ENCODE measurements at regions not wholly inside any gene's neighbourhood (a gene's known extent, or its start where the extent isn't known, plus 50 kb on each side); places are given as distances from the start of the nearest gene placed in this dataset.

DNA sequence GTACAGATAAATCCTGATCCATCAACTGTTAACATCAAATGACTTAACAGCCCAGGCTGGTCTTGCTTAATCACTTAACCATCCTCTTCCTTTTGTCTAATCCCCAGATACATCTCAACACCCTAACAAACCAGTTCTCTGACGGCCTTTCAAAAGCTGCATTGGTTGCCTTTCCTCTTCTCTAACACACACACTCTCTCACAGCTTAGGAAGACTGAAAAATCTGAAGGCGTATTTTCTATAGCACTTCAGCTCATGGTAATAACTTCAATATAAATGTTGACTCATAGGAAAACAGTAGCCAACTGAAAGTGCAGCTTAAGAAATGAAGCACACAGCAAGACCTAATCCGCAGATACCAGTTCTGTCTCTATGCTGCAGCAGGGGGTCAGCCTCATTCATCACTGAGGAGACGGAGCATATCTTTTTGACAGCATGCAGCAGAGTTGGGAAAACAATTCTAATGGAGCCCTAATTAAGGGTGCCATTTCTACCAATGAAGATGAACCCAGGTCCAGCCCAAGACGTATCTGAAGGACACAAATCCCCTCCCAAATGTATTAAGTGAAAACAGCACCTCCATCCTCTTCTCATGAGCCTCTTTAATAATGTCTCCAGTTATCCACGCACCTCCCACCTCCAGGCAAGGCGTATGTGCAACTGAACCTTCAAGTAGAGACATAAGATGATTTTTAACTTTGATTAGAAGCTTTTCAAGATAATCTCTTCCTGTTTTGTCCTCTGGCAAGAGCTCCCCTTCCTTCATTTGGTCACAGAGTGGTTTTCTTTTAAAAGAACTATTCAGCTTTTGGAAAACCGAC is 211.7 kb upstream of the NFE2L3 start:
- intact Hi-C loops (cut with DNase I), result no loop called here
- DNase-seq, result no peak

DNA sequence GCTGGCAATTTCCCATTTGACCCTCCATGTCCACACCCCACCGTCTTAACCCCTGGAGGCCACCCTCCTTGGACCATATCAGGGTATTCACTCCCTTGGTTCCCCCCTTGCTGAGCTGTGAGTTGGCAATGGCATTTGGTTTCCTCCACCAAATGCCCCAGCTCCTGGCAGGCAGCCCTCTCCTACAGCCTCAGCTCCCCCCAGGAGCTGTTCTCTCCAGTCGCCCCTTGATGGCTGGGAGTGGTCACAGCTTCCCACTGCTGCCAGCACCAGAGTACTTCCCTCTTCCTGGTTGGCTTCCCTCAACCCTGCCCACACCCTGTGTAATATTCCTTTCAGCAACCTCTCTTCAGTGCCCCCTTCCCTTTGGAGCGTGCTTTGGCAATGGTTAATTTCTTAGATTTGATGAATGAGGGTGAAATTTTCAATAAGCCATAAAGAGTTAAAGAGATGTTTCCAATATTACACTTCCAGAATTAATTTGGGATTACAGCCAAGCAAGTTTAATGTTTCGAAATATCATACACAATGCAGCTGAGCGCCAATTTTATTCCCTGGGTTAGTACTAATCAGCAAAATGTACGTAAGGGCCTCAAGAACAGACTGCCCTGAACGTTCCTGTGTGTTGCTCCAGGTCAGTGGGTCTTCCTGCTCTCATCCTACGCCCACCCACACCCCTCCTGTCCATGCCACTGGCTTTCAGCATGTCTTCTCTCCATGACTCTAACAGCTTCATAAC is 207.1 kb upstream of the NFE2L3 start:
- no peak for DNase-seq
- intact Hi-C loops (cut with DNase I), result no loop called here

DNA sequence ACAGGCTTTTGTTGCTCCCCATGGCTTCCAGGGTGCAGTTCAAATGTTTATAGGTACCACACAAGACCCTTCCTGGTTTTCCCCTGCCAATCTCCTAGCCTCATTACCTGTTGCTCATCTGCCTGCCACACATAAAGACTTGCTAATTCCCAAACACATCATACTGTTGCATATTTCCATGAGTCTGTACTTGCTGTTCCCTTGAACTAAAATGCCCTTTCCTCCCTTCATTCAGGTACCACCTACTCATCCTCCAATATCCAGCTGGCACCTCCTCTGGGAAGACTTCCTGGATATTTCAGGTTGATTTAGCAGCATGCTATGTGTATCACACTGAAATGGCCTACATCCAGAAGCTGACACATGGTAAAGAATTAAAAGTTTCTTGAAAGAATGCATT is 206.4 kb upstream of the NFE2L3 start:
- intact Hi-C loops (cut with DNase I), result no loop called here
- no peak for DNase-seq

DNA sequence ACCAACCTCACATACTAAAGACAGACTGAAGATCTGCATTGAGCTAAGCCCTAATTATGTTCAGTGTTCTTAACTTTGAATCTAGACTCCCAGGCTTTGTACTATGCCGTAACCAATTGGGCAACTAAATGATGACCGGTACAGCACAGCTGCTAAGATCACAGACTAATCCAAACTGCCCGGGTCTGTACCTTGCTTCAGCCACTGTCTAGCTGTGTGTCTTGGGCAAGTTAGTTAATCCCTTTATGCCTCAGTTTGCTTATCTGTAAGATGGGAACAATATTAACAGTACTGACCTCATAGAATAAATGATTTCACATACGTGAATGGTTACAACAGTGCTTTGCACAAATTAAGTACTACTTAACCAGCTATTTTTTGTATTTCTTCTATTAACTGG is 205.8 kb upstream of the NFE2L3 start:
- intact Hi-C loops (cut with DNase I), result no loop called here
- no peak for DNase-seq

DNA sequence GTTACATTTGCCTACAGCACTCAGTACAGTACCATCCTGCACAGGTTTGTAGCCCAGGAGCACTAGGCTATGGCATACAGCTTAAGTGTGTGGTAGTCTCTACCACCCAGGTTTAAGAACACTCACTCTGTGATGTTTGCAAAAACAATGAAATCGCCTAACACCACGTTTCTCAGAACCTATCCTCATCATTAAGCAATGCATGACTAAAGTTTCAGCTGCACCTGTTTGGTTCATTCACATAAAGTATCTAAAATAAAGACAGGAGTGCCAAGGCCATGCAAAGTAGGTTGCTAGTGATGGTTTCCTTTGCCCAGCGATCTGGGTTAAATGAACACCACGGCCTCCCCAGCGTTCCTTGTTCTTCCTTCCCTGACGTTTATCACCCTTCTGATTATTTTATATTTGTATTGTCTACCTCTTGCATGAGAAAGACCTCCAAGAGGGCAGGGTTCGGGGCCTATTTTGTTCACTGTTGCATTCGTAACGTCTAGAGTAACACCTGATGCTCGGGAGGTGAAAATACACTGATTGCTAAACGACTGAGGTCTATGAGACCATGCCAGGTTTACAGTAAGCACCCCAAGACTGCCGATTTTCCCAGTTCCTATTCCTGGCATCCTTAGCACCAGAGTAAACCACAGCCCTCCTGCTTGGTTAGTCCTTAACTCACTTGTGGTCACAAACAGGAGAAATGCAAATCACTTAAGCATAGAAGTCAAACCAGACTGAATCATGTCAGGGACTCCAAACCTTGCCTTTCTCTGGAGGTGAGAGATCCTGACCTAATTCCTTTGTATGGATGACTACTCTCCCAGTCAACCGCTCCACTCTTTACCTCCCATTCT is 204.1 kb upstream of the NFE2L3 start:
- intact Hi-C loops (cut with DNase I), result no loop called here
- no peak for DNase-seq

DNA sequence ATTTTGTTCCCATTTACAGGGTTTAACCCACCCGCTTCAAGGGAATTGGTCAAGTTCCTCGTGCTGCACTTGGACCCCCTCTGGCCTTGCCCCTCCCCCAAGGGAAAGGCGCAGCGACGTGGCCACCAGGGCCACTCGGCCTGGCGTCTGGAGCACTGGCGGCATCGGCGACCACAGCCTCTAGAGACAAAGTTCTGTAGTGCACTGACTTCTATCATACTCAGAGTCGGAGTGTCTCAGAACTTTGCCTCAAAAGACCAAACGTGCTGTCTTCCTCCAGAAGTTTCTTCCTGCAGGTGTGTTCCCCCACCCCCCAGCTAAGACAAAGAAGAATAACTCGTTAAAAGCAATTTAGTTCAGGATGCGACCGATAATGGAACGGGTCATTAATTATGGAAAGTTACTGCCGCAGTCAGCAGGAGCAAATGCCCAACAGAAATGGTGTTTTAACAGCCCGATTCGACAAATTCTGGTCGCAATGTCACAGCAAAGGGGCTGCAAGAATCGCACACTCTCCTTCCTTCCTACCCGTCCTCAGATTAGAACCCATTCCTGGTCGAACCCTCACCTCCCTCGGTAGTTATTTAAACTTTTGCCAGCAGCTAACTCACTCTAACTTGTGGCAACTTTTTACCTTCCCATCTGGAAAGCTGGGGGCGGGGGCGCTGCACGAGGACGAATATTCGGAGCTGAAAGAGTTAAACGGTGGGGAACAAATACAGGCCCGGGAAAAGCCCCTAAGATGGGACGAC is 202.1 kb upstream of the NFE2L3 start:
- intact Hi-C loops (cut with DNase I), result no loop called here
- no peak for DNase-seq

DNA sequence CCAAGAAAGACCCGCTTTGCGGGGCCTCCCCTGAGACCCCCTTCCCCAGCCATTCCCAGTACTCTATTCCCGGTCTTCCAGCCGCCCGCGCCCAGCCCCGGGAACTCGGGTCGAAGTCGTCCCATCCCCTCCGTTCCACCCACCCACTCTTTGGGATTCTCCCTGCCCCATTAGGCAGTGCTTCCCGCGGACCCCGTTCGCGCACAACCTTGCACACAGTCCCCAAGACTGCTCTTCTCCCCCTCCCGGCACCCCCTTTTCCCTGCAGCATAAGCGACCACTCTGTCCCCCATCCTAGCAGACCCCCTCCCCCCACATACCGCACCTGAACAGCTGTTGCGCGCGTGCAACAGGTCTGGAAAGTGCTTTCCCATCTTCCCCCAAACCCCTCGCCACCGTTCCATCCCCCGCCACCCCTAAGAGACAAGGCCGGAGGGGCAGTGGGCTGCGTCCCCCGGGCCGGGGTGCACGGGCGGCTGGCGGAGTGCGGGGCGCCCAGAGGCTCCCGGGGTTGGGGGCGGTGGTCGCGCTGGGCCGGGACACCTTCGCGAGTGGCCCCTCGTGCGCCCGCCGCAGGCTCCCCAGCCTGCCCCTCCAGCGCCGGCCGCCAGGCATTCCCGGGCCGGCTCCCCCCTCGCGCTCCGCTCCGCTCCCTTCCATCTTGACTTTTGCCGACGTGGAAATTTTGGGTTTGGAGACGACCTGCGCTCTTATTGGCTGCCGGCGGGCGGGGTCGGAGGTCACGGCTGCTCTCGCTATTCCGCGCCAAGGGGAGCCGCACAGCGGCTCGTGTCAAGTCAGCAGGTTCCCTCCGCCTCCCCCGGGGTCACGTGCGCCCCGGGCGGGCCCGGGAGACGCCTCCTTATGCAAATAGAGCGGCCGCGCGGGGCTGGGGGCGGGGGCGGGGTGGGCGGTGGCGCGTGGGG is 201.2 kb upstream of the NFE2L3 start:
- peak; percentile 51 to 92 (median 80) for DNase-seq
- intact Hi-C loops (cut with DNase I), result no loop called here

DNA sequence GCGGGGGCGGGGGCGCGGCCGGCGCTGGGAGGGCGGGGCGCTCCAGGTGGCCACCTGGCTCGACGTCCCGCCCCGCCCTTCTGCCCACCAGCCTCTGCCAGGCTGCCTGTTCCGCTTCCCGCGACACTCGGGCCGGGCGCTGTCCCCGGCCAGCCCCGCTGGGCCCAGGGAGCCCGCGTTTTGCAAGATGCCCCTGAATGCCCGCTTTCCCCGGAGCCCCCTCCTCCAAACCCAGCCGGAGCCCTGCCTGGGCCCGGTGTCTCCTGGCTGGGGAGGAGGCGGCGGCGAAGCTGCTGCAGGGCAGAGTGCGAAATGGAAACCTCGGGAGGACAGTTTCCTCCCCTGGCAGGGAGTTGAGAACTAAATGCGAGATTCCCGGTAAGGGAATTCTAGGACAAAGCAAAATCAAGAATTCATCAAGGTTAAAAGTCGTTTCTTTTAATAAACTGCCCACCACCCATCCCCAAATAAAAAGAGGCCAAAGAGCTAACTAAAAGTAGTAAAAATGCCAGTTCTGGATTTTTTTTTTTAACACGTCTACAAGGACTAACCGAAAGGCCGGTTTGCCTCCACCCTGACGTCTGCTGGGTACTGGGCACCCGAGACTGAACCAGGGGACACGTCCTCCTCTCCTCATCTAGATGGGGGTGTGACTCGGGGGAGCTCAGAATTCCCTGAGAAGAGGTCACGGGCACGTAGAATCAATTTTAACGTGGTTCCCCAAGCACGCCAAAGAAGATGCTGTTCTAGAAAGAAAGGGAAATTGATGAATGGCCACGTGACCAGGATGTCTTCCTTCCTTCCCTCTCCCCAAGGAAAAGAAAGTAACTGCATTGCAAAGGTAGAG is 200.4 kb upstream of the NFE2L3 start:
- intact Hi-C loops (cut with DNase I), result no loop called here
- DNase-seq, result peak in 18 of 42 donors; percentile 1 to 39 (median 15)

DNA sequence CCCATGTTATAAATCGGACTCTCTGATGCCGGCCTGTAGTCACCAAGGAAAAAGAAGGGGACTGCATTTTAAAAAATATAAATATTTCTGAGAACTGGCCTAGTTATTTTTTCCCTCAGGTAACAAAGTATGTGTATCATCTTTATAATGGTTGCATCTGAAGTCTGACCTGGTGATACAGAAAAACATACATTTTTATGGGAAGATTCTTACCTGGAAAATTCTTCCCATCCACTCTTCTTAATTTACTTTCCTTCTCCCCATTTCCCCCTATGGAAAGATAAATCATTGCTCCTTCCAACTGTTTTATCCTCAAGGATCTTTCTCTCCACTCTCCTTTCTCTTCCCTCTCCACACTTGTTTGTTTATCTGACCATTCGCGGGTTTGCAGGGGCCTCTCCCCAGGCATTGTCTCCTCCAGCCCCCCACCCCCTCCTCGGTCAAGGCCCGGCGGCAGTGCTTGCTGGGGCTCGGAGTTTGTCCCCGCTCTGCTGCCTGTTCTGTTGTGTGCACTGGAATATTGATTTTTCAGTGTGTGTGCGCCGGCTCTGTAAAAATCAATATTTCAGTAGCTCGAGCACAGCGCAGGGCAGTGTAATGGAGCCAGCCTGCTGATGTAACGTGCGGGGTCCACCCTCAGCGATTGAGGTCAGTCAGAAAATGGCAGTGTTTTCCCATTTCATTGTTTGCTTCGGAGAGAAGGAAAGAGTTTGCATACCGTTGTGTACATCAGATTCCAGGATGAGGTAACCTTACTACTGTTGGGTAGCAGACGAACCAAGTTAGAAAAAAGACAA is 199.5 kb upstream of the NFE2L3 start:
- no peak for DNase-seq
- intact Hi-C loops (cut with DNase I), result no loop called here

DNA sequence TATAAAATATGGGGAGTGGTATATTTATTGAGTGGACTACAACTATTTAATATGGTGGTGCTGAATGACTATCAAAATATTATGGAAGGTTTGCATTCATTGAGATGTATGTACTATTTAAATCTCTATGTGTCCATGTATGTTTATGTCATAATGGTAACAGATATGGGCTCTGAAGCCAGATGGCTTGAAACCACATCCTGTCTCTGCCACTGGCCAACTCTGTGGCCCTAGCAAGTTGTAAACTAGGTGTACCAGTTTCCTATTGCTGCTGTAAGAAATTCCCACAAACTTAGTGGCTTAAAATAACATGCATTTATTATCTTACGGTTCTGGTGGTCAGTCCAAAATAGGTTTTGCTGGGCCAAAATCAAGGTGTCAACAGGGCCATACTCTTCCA is 198.1 kb upstream of the NFE2L3 start:
- intact Hi-C loops (cut with DNase I), result no loop called here

DNA sequence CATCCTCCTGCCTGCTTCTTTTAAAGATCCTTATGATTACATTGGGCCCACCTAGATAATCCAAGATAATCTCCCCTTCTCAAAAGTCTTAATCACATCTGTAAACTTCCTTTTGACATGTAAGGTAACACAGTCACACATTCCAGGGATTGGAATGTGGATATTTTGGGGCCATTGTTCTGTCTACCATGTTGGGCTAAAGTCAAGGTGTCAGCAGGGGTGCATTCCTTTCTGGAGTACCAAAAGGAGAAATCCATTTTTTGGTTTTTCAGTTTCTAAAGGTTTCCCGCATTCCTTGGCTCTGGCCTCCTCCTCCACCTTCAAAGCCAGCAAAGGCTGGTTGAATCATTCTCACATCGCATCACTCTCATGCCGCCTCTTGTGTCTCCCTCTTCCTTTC is 197.6 kb upstream of the NFE2L3 start:
- DNase-seq, result no peak
- intact Hi-C loops (cut with DNase I), result no loop called here

More for the DNA sequence above, 198.1 kb upstream of the NFE2L3 start:
- DNase-seq, result no peak

DNA sequence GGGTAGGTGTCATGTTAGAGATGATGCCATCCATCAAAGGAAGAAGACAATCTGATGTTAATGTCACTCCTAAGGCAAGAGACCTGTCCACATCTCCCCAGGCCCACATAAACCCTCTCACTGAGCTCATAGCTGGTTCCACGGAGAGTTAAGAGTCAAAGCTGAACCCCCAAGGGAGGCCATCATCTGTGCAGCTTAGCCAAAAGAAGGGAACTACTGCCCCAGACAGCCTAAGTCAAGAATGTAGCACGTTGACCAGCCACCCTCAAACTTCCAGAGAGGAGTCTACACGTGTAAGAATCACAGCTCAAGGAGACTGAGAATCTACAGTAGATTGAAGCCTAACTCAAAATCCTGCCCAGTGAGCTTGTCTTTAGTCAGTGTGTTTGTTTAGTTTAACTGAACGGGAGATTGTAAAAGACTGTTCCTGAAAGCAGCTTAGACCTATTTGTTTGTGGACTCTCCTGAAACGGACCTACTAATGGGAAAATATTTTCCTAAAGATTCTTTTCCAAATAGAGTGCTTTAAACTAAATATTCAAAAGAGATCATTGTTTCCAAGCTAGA is 192.7 kb upstream of the NFE2L3 start:
- DNase-seq, result no peak
- intact Hi-C loops (cut with DNase I), result no loop called here

DNA sequence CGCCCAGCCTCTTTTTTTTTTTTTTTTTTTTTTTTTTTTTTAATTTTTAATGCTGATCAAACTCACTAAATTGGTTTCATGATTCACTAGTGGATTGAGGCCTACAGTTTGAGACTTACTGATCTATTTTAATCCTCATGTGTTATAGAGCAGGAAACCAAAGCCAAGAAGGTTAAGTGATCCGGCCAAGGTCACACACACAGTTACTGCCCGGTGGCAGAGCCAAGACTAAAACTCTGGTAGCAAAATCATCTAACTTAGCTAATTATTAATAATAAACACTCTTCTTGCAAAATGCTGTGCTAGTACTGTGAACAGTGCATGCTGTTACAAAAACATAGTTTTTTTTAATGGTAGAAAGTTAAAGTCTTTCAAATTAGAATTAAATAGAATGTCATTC is 188.3 kb upstream of the NFE2L3 start:
- DNase-seq, result no peak
- intact Hi-C loops (cut with DNase I), result no loop called here

DNA sequence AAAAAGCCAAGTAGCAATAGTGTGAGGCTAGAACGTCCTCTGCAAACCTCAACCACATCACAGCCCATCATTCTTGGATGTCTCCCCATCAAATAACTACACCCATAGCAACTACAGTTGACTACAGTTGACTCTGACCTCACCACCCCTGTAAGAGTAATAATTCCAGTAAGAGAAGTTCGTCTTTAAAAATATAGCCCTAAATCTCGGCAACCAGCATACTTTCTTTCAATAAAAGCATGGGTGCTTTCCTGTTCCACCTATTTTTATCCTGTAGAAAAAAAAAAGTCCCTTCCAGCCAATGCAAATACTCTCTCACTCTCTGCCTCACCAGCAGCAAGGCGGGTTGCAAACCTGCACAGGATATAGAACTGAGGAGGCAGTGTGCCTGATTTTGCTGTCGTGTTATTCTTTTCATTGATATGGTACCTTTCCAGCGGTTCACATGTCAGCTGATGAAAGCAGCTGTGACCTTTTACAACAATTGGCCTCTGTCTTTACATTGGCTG is 187.5 kb upstream of the NFE2L3 start:
- DNase-seq, result no peak
- intact Hi-C loops (cut with DNase I), result no loop called here

DNA sequence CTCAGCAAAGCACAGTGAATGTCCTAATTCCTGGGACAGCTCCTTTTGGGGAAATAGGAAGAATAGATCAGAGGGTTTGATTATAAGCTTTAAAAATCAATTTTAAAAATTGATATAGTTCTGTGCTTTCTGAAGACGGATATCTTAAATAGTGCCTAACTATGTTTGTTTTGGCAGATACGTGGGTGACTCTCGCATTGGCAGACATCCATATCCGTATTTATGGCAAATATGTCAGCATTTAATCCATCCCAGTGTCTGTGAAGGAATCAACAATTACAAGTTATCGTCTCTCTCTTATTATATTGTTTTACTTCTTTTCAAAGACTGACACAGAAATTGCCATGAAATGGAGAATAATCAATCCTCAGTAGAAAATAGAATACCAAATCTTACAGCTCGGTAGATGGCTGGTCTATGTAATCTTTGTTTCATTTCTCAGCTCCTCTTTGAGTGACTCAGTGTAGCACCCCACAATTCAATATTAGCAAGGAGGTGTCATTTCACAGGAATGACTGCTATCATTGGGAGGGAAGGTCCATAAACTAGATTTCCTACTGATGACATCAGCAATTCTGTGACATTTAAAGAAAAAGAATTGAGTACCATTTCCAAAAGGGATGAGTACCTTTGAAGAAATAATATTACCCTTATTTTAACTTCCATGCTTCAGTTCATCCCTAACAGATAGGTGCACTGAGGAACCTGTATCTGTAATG is 186.4 kb upstream of the NFE2L3 start:
- intact Hi-C loops (cut with DNase I), result no loop called here
- DNase-seq, result no peak
